ENCODE measurements at regions not wholly inside any gene's neighbourhood (a gene's known extent, or its start where the extent isn't known, plus 50 kb on each side); places are given as distances from the start of the nearest gene placed in this dataset.

DNA sequence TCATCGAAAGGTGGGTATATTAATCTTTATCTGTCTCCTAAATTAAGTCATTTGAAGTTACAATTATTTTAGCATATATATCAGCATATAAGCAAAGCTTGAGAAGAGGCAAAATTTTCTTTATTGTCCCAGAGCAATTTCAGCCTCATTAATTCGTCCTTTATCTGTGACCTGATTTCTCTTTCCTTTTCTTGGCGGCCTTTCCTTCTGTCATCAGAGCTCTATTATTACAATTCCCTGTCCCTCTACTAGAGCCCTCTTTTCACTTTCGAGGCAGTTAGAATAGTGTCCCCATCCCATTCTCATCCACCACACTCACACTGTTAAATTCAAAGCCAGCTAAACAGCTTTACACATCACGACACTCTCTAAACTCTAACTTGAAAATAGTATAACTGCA, 1293.2 kb upstream of the FAM98A start:
- Histone ChIP-seq H3K4me3 (no peak overlapping the region), H3K4me1 (no peaks in the 10 kb centered on the region), H3K27ac (replicated peaks) (peak overlapping the region; percentile 14), H3K36me3 (no peaks in the 10 kb centered on the region), H3K9me3 (replicated peaks) (no peaks in the 10 kb centered on the region), H3K27me3 (ENCODE audit: low read depth) (no peaks in the 10 kb centered on the region)
- intact Hi-C loops (cut with micrococcal nuclease): no loop called here
- no peak for TF ChIP-seq CTCF (IDR thresholded peaks at IDR 0.05; ENCODE audit: borderline replicate concordance)
- no peak for DNase-seq

GRCh38 chr2:34875091-34875745, 1276.1 kb upstream of the FAM98A start:
- Histone ChIP-seq H3K9me3 (replicated peaks) (no peaks in the 10 kb centered on the region), H3K27me3 (ENCODE audit: low read depth) (no peaks in the 10 kb centered on the region), H3K27ac (replicated peaks) (no peak overlapping the region), H3K4me1 (no peaks in the 10 kb centered on the region), H3K4me3 (no peak overlapping the region), H3K36me3 (no peaks in the 10 kb centered on the region)
- no peak for TF ChIP-seq CTCF (IDR thresholded peaks at IDR 0.05; ENCODE audit: borderline replicate concordance)
- DNase-seq: no peak
- intact Hi-C loops (cut with micrococcal nuclease): no loop called here

DNA sequence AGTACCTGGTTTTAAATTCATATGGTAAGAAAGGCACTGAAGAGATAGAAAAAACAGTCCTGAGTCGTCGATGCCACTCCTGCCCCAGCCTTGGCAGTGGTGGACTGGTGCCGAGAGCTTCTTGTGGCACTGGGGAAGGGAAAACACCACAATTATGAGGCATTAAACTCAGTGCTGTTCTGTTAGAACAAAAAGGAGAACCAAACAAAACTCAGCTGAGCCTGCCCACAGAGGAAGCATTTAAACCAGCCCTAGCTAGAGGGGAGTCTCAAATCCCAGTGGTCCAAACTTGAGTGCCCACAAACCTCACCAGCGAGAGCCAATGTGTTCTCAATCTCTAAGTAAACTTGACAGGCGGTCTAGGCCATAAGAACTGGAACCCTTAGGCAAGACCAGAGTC, 1254.5 kb upstream of the FAM98A start:
- no peaks in the 10 kb centered on the region for H3K4me1 ChIP-seq
- intact Hi-C loops (cut with micrococcal nuclease): no loop called here
- DNase-seq: no peak
- no peak overlapping the region for H3K4me3 ChIP-seq
- H3K36me3 ChIP-seq: no peaks in the 10 kb centered on the region
- TF ChIP-seq CTCF (IDR thresholded peaks at IDR 0.05; ENCODE audit: borderline replicate concordance): no peak
- H3K27ac ChIP-seq (replicated peaks): no peak overlapping the region
- peaks cover 21% of the 10 kb centered on the region for H3K9me3 ChIP-seq (replicated peaks)
- H3K27me3 ChIP-seq (ENCODE audit: low read depth): no peaks in the 10 kb centered on the region

DNA sequence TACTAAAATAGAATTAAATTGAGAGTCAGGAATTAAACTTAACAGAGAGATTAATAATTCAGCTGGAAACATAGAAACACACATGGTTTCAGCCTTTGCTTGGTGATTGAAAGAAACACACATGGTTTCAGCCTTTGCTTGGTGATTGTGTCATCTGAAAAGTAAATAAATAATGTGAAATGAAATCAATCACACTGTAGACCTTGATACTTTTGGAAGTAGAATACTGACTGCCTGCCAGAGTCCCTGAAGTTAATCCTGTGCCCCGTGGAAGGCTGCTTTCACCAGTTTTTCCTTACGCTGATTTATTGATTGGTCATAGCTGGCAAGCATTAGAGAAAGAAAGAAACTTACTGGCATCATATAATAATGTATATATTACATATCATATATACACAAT, 1252.7 kb upstream of the FAM98A start:
- Histone ChIP-seq H3K27me3 (ENCODE audit: low read depth) (no peaks in the 10 kb centered on the region), H3K27ac (replicated peaks) (no peak overlapping the region), H3K4me3 (no peak overlapping the region), H3K9me3 (replicated peaks) (peaks cover 24% of the 10 kb centered on the region), H3K36me3 (no peaks in the 10 kb centered on the region), H3K4me1 (no peaks in the 10 kb centered on the region)
- no peak for TF ChIP-seq CTCF (IDR thresholded peaks at IDR 0.05; ENCODE audit: borderline replicate concordance)
- DNase-seq: no peak
- intact Hi-C loops (cut with micrococcal nuclease): no loop called here

DNA sequence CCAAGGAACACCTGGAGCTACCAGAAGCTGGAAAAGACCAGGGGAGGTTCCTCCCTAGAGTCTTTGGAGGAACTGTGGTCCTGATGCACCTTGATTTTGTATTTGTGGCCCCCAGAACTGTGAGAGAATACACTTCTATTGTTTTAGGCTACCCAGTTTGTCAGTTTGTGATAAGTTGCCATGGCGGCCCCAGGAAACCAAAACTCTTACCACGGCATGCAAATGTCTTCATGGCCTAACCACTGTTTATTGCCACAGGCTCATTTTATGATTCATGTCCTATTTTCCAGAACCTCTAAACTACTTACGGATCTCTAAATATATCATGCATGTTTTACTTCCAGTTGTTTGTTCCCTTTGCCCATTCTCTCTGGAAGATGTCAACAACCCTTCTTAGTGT, 1250.7 kb upstream of the FAM98A start:
- TF ChIP-seq CTCF (IDR thresholded peaks at IDR 0.05; ENCODE audit: borderline replicate concordance): no peak
- DNase-seq: no peak
- Histone ChIP-seq H3K27me3 (ENCODE audit: low read depth) (no peaks in the 10 kb centered on the region), H3K36me3 (no peaks in the 10 kb centered on the region), H3K27ac (replicated peaks) (no peak overlapping the region), H3K4me1 (no peaks in the 10 kb centered on the region), H3K9me3 (replicated peaks) (peaks cover 7% of the 10 kb centered on the region), H3K4me3 (no peak overlapping the region)
- intact Hi-C loops (cut with micrococcal nuclease): no loop called here

Data from left ventricle myocardium inferior (tissue), 1 donor.